ENCODE measurements at regions not wholly inside any gene's neighbourhood (a gene's known extent, or its start where the extent isn't known, plus 50 kb on each side); places are given as distances from the start of the nearest gene placed in this dataset.

GRCh38 chrX:38489341-38489740, 72.0 kb upstream of the TSPAN7 start:
- TF ChIP-seq, protein P1, sequence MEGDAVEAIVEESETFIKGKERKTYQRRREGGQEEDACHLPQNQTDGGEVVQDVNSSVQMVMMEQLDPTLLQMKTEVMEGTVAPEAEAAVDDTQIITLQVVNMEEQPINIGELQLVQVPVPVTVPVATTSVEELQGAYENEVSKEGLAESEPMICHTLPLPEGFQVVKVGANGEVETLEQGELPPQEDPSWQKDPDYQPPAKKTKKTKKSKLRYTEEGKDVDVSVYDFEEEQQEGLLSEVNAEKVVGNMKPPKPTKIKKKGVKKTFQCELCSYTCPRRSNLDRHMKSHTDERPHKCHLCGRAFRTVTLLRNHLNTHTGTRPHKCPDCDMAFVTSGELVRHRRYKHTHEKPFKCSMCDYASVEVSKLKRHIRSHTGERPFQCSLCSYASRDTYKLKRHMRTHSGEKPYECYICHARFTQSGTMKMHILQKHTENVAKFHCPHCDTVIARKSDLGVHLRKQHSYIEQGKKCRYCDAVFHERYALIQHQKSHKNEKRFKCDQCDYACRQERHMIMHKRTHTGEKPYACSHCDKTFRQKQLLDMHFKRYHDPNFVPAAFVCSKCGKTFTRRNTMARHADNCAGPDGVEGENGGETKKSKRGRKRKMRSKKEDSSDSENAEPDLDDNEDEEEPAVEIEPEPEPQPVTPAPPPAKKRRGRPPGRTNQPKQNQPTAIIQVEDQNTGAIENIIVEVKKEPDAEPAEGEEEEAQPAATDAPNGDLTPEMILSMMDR (conservative IDR thresholded peaks at IDR 0.05; ENCODE audit: low read depth, low read length): no peak
- TF ChIP-seq RCOR1 (IDR thresholded peaks at IDR 0.05; ENCODE audit: insufficient replicate concordance, low read length) (no peak), POLR2A (IDR thresholded peaks at IDR 0.05; ENCODE audit: low read depth, low read length) (no peak), FOS (IDR thresholded peaks at IDR 0.05; ENCODE audit: low read depth, low read length) (no peak), MAFK (IDR thresholded peaks at IDR 0.05; ENCODE audit: low read depth, low read length) (no peak)
